ENCODE measurements at regions not wholly inside any gene's neighbourhood (a gene's known extent, or its start where the extent isn't known, plus 50 kb on each side); places are given as distances from the start of the nearest gene placed in this dataset.
"Not testable (repeated sequence)": the region's sequence is repeated elsewhere in the genome, so short reads cannot be mapped to it uniquely, and the experiment has no call there.

DNA sequence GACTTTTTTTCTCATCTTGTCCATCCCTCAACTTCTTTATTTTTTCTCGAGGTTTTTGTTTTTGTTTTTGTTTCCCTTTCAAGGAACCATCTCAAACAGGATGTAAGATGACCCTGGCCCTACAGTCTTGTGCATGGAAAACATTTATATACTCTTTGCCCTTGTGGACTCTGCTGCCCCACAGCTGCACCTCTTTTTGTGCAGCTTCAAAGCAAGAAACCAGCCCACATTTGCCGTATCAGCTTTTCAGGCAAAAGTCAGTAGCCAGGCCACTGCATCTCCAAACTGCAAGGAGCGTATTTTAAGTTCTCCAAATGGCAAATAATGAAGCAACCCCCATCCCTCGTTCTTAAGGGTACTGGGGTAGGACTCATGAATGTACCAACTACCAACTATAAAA is 756.5 kb downstream of the C4orf33 start:
- Mint-ChIP-seq H3K4me3 (ENCODE audit: unreplicated experiment) (no peak overlapping the region), H3K36me3 (ENCODE audit: low read depth) (no peaks in the 10 kb centered on the region), H3K27me3 (ENCODE audit: low read depth) (peaks cover 2% of the 10 kb centered on the region), H3K9me3 (ENCODE audit: low read depth) (peaks cover 2% of the 10 kb centered on the region), H3K27ac (ENCODE audit: unreplicated experiment) (no peak overlapping the region), H3K4me1 (ENCODE audit: low read depth) (no peaks in the 10 kb centered on the region)
- no peak for DNase-seq (ENCODE audit: low spot score)
- TF ChIP-seq, protein P1, sequence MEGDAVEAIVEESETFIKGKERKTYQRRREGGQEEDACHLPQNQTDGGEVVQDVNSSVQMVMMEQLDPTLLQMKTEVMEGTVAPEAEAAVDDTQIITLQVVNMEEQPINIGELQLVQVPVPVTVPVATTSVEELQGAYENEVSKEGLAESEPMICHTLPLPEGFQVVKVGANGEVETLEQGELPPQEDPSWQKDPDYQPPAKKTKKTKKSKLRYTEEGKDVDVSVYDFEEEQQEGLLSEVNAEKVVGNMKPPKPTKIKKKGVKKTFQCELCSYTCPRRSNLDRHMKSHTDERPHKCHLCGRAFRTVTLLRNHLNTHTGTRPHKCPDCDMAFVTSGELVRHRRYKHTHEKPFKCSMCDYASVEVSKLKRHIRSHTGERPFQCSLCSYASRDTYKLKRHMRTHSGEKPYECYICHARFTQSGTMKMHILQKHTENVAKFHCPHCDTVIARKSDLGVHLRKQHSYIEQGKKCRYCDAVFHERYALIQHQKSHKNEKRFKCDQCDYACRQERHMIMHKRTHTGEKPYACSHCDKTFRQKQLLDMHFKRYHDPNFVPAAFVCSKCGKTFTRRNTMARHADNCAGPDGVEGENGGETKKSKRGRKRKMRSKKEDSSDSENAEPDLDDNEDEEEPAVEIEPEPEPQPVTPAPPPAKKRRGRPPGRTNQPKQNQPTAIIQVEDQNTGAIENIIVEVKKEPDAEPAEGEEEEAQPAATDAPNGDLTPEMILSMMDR (IDR thresholded peaks at IDR 0.05) = no peak

DNA sequence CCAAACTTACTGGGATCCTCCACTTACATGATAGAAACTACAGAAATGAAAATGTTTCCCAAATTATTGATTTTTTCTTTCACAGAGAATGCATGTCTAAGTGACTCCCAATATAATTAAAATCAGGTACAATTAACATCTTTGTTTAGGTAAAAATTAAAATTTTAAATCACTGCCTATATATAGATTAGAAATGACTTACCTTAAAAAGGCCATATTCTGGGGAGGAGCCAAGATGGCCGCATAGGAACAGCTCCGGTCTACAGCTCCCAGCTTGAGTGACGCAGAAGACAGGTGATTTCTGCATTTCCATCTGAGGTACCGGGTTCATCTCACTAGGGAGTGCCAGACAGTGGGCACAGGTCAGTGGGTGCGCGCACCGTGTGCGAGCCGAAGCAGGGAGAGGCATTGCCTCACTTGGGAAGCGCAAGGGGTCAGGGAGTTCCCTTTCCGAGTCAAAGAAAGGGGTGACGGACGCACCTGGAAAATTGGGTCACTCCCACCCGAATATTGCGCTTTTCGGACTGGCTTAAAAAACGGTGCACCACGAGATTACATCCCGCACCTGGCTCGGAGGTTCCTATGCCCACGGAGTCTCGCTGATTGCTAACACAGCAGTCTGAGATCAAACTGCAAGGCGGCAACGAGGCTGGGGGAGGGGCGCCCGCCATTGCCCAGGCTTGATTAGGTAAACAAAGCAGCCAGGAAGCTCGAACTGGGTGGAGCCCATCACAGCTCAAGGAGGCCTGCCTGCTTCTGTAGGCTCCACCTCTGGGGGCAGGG is 757.9 kb downstream of the C4orf33 start:
- not testable (repeated sequence) for H3K36me3 Mint-ChIP-seq (ENCODE audit: low read depth); H3K4me3 Mint-ChIP-seq (ENCODE audit: unreplicated experiment); H3K4me1 Mint-ChIP-seq (ENCODE audit: low read depth); H3K9me3 Mint-ChIP-seq (ENCODE audit: low read depth); H3K27ac Mint-ChIP-seq (ENCODE audit: unreplicated experiment); DNase-seq (ENCODE audit: low spot score); H3K27me3 Mint-ChIP-seq (ENCODE audit: low read depth)

DNA sequence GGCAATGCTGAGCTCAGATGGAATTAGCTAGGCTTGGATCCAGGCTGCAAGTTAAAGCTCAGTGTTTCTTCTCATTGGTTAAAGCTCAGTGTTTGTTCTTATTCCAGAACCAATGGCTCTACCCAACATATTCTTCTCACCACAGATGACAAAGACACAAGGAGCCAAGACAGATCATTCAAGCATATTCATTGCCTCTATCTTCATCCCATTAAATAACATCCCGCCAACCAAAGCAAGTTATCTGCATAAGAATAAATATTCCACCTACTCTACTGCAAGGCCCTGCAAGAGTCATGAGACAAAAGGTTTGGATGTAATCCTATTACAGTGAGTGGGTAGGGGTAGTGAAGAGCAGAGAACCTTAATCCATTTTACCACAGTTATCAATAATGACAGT is 766.5 kb downstream of the C4orf33 start:
- Mint-ChIP-seq H3K4me1 (ENCODE audit: low read depth) (no peaks in the 10 kb centered on the region), H3K27ac (ENCODE audit: unreplicated experiment) (no peak overlapping the region), H3K4me3 (ENCODE audit: unreplicated experiment) (no peak overlapping the region), H3K27me3 (ENCODE audit: low read depth) (no peaks in the 10 kb centered on the region), H3K9me3 (ENCODE audit: low read depth) (no peaks in the 10 kb centered on the region), H3K36me3 (ENCODE audit: low read depth) (no peaks in the 10 kb centered on the region)
- TF ChIP-seq, protein P1 (IDR thresholded peaks at IDR 0.05) = no peak
- no peak for DNase-seq (ENCODE audit: low spot score)

DNA sequence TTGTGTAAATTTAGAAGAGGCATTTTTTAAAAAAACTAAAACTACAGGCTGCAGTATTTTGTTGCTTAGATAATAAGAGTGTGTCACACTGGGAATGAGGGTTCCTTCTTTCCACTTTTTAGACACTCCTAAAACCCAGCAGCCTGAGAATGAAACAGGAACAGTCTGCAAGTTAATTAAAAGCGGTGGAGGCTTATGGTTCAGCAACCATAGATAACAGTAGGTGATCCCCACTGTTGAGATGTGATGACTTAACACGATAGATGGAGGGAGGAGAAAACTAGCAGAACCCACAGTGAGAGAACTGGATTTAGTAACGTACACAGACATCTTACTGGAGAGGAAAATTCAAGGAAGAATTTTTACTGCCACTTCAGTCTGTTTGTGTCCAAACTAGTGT is 767.3 kb downstream of the C4orf33 start:
- no peak for DNase-seq (ENCODE audit: low spot score)
- no peaks in the 10 kb centered on the region for H3K9me3 Mint-ChIP-seq (ENCODE audit: low read depth)
- TF ChIP-seq, protein P1 (IDR thresholded peaks at IDR 0.05) = no peak
- H3K4me3 Mint-ChIP-seq (ENCODE audit: unreplicated experiment) = no peak overlapping the region
- H3K36me3 Mint-ChIP-seq (ENCODE audit: low read depth) = no peaks in the 10 kb centered on the region
- H3K4me1 Mint-ChIP-seq (ENCODE audit: low read depth) = no peaks in the 10 kb centered on the region
- no peak overlapping the region for H3K27ac Mint-ChIP-seq (ENCODE audit: unreplicated experiment)
- H3K27me3 Mint-ChIP-seq (ENCODE audit: low read depth) = no peaks in the 10 kb centered on the region

DNA sequence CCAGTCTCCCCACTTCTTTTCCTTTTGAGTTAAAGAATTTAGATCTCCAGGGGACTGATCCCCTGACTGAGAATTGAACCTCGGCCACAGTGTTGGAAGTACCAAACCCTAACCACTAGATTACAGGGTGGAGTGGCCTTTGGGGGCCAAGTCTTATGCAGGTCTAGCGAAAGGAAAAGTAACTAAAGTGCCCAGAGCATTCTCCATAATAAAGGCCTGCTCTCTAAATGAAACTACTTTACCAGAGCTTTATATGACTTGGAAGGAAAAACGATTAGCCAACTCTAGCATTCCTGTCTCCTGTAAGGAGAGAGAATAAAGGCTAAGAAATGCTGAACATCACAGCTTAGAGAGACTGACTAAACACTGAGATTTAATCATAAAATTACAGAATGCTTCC is 788.0 kb downstream of the C4orf33 start:
- Mint-ChIP-seq H3K4me1 (ENCODE audit: low read depth) (no peaks in the 10 kb centered on the region), H3K36me3 (ENCODE audit: low read depth) (peaks cover 1% of the 10 kb centered on the region), H3K27ac (ENCODE audit: unreplicated experiment) (no peak overlapping the region), H3K4me3 (ENCODE audit: unreplicated experiment) (no peak overlapping the region), H3K9me3 (ENCODE audit: low read depth) (peaks cover 13% of the 10 kb centered on the region), H3K27me3 (ENCODE audit: low read depth) (no peaks in the 10 kb centered on the region)
- no peak for DNase-seq (ENCODE audit: low spot score)
- TF ChIP-seq, protein P1 (IDR thresholded peaks at IDR 0.05) = no peak

DNA sequence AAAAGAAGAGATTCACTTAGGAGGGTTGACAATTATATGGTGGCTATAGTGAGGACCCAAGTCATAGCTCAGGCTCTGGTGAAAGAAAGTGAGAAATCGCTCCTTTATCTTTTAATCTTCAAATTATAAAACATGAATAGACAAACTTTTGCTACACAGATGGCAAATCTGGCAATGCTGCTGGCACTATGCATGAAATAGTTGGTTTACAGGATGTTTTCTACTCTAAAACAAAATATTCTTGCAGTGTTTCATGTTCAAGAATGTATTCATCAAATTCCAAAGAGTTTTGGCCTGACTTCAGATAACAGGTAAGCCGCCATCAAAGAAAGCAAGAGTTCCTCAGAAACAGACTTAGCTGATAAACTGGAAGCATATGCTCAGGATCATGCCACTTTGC is 801.2 kb downstream of the C4orf33 start:
- no peak for DNase-seq (ENCODE audit: low spot score)
- Mint-ChIP-seq H3K36me3 (ENCODE audit: low read depth) (no peaks in the 10 kb centered on the region), H3K27ac (ENCODE audit: unreplicated experiment) (no peak overlapping the region), H3K4me3 (ENCODE audit: unreplicated experiment) (no peak overlapping the region), H3K9me3 (ENCODE audit: low read depth) (peaks cover 2% of the 10 kb centered on the region), H3K4me1 (ENCODE audit: low read depth) (no peaks in the 10 kb centered on the region), H3K27me3 (ENCODE audit: low read depth) (no peaks in the 10 kb centered on the region)
- TF ChIP-seq, protein P1 (IDR thresholded peaks at IDR 0.05) = no peak

Data from chondrocyte (in vitro differentiated cells).